ENCODE measurements at regions not wholly inside any gene's neighbourhood (a gene's known extent, or its start where the extent isn't known, plus 50 kb on each side); places are given as distances from the start of the nearest gene placed in this dataset.

DNA sequence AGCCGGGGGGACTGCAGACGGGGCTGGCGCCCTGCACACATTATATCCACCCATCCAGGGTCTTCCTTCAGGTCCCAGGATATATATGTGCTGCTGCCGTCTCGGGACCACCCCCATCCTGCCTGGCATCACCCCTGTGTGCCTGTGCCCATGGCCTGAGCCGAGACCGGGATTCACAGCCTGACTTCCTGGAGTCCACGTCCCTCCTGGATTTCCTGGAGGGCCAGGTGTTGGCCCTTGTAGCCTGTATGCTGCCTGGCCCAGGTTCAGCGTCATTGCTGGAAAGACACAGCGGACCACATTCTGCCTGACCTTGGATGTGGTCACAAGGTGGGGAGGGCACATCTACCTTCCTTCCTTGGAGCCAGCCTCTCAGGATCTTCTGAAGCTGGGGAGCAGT lies 551.1 kb downstream of the BRD1 start:
- TF ChIP-seq, protein P1, sequence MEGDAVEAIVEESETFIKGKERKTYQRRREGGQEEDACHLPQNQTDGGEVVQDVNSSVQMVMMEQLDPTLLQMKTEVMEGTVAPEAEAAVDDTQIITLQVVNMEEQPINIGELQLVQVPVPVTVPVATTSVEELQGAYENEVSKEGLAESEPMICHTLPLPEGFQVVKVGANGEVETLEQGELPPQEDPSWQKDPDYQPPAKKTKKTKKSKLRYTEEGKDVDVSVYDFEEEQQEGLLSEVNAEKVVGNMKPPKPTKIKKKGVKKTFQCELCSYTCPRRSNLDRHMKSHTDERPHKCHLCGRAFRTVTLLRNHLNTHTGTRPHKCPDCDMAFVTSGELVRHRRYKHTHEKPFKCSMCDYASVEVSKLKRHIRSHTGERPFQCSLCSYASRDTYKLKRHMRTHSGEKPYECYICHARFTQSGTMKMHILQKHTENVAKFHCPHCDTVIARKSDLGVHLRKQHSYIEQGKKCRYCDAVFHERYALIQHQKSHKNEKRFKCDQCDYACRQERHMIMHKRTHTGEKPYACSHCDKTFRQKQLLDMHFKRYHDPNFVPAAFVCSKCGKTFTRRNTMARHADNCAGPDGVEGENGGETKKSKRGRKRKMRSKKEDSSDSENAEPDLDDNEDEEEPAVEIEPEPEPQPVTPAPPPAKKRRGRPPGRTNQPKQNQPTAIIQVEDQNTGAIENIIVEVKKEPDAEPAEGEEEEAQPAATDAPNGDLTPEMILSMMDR (IDR thresholded peaks at IDR 0.05) = no peak
- TF ChIP-seq EP300 (IDR thresholded peaks at IDR 0.05) = no peak
- TF ChIP-seq POLR2A (IDR thresholded peaks at IDR 0.05) = no peak
